Nephron progenitor cell (in vitro differentiated cells): ENCODE measurements at regions not wholly inside any gene's neighbourhood (a gene's known extent, or its start where the extent isn't known, plus 50 kb on each side); places are given as distances from the start of the nearest gene placed in this dataset.

ENCODE experiments used
- DNase-seq: peaks from one replicate; pipeline ENCODE4 v3.0.0; 2021
- H3K27ac Mint-ChIP-seq: 2 replicates; pipeline ENCODE4 v1.8.0; 2021; ENCODE audit warnings: mild to moderate bottlenecking, moderate library complexity, mixed read lengths
- H3K27me3 Mint-ChIP-seq: 2 replicates; pipeline ENCODE4 v1.8.0; 2021; ENCODE audit warnings: mild to moderate bottlenecking, low read depth, mixed read lengths; ENCODE audit not compliant: poor library complexity
- H3K36me3 Mint-ChIP-seq: 2 replicates; pipeline ENCODE4 v1.8.0; 2021; ENCODE audit warnings: low read depth, mixed read lengths
- H3K4me1 Mint-ChIP-seq: 2 replicates; pipeline ENCODE4 v1.8.0; 2021; ENCODE audit warnings: mixed read lengths
- H3K4me3 Mint-ChIP-seq: 2 replicates; pipeline ENCODE4 v1.8.0; 2021; ENCODE audit warnings: mild to moderate bottlenecking, moderate library complexity, mixed read lengths
- H3K9me3 Mint-ChIP-seq: 2 replicates; pipeline ENCODE4 v1.8.0; 2021; ENCODE audit warnings: mild to moderate bottlenecking, moderate library complexity, mixed read lengths
- CTCF ChIP-seq: fragments of 200-600 bp; sonication (generic); IDR thresholded peaks from 2 replicates; pipeline ENCODE4 v1.5.0; 2021; ENCODE audit warnings: antibody characterized with exemption

- no peaks in the 10 kb centered on the region for H3K4me1 Mint-ChIP-seq
- TF ChIP-seq CTCF: no peak
- H3K9me3 Mint-ChIP-seq: no peaks in the 10 kb centered on the region
- H3K4me3 Mint-ChIP-seq: no peak overlapping the region
- no peaks in the 10 kb centered on the region for H3K27me3 Mint-ChIP-seq
- H3K27ac Mint-ChIP-seq: no peak overlapping the region
- H3K36me3 Mint-ChIP-seq: no peaks in the 10 kb centered on the region
- no peak for DNase-seq
Observed at GRCh38 chr3:165459111-165459510, 262.9 kb upstream of the SLITRK3 start.

- no peaks in the 10 kb centered on the region for H3K27me3 Mint-ChIP-seq
- DNase-seq: no peak
- peaks cover 4% of the 10 kb centered on the region for H3K9me3 Mint-ChIP-seq
- no peak for TF ChIP-seq CTCF
- no peaks in the 10 kb centered on the region for H3K4me1 Mint-ChIP-seq
- H3K27ac Mint-ChIP-seq: no peak overlapping the region
- no peak overlapping the region for H3K4me3 Mint-ChIP-seq
- H3K36me3 Mint-ChIP-seq: no peaks in the 10 kb centered on the region
Observed at GRCh38 chr3:165457096-165457495, 260.9 kb upstream of the SLITRK3 start.

GRCh38 chr3:165455793-165456192 lies 259.6 kb upstream of the SLITRK3 start:
- no peak overlapping the region for H3K27ac Mint-ChIP-seq
- H3K4me3 Mint-ChIP-seq: no peak overlapping the region
- no peaks in the 10 kb centered on the region for H3K4me1 Mint-ChIP-seq
- H3K36me3 Mint-ChIP-seq: no peaks in the 10 kb centered on the region
- no peak for DNase-seq
- TF ChIP-seq CTCF: no peak
- peaks cover 4% of the 10 kb centered on the region for H3K9me3 Mint-ChIP-seq
- H3K27me3 Mint-ChIP-seq: no peaks in the 10 kb centered on the region

GRCh38 chr3:165455360-165455759 lies 259.2 kb upstream of the SLITRK3 start:
- DNase-seq: no peak
- H3K27ac Mint-ChIP-seq: no peak overlapping the region
- no peaks in the 10 kb centered on the region for H3K4me1 Mint-ChIP-seq
- no peaks in the 10 kb centered on the region for H3K27me3 Mint-ChIP-seq
- H3K36me3 Mint-ChIP-seq: no peaks in the 10 kb centered on the region
- no peak for TF ChIP-seq CTCF
- H3K9me3 Mint-ChIP-seq: peaks cover 4% of the 10 kb centered on the region
- no peak overlapping the region for H3K4me3 Mint-ChIP-seq

GRCh38 chr3:165451371-165452070 lies 255.3 kb upstream of the SLITRK3 start:
- Mint-ChIP-seq H3K36me3 (no peaks in the 10 kb centered on the region), H3K4me1 (no peaks in the 10 kb centered on the region), H3K27ac (no peak overlapping the region), H3K9me3 (peaks cover 4% of the 10 kb centered on the region), H3K27me3 (no peaks in the 10 kb centered on the region), H3K4me3 (no peak overlapping the region)
- no peak for DNase-seq
- no peak for TF ChIP-seq CTCF

GRCh38 chr3:165446555-165446954 lies 250.4 kb upstream of the SLITRK3 start:
- H3K27ac Mint-ChIP-seq: no peak overlapping the region
- no peaks in the 10 kb centered on the region for H3K27me3 Mint-ChIP-seq
- H3K4me1 Mint-ChIP-seq: no peaks in the 10 kb centered on the region
- no peak for TF ChIP-seq CTCF
- no peaks in the 10 kb centered on the region for H3K9me3 Mint-ChIP-seq
- no peak overlapping the region for H3K4me3 Mint-ChIP-seq
- no peak for DNase-seq
- no peaks in the 10 kb centered on the region for H3K36me3 Mint-ChIP-seq
